CD14-positive monocyte (primary cell): ENCODE measurements at regions not wholly inside any gene's neighbourhood (a gene's known extent, or its start where the extent isn't known, plus 50 kb on each side); places are given as distances from the start of the nearest gene placed in this dataset.

ENCODE experiments used
- DNase-seq, 3 donors: peaks; one replicate each; pipeline ENCODE4 v3.0.0-alpha.2; 2011 to 2022
- H2AFZ ChIP-seq: 2 replicates; pipeline ENCODE4 v1.6.0; 2012; ENCODE audit warnings: mild to moderate bottlenecking, low read depth, low read length, inconsistent platforms; ENCODE audit not compliant: insufficient read depth, poor library complexity, severe bottlenecking
- H3K27ac ChIP-seq, 2 donors: 1 replicate in 1 of 2; 2 replicates in 1 of 2; pipeline ENCODE4 v1.5.1; 2012 to 2013; ENCODE audit warnings: low read length in 2 of 2, control low read depth in 1 of 2, inconsistent platforms in 1 of 2, low read depth in 1 of 2, mild to moderate bottlenecking in 1 of 2
- H3K27me3 ChIP-seq, 2 donors: one replicate each; pipeline versions ENCODE4 v1.6.0 to v1.6.1; 2011 to 2013; ENCODE audit warnings: low read length in 2 of 2; ENCODE audit not compliant: control insufficient read depth in 2 of 2, insufficient read depth in 2 of 2
- H3K36me3 ChIP-seq, 2 donors: replicated peaks in 1 of 2; 1 replicate in 1 of 2; 2 replicates in 1 of 2; pipeline versions ENCODE4 v1.5.1 to v1.6.1; 2012 to 2013; ENCODE audit warnings: low read length in 2 of 2, control low read depth in 1 of 2, inconsistent platforms in 1 of 2, mild to moderate bottlenecking in 1 of 2; ENCODE audit not compliant: insufficient read depth in 2 of 2, control insufficient read depth in 1 of 2
- H3K4me1 ChIP-seq, 2 donors: 1 replicate in 1 of 2; 2 replicates in 1 of 2; pipeline versions ENCODE4 v1.5.1 to v1.6.1; 2012 to 2013; ENCODE audit warnings: low read length in 2 of 2, control low read depth in 1 of 2, inconsistent platforms in 1 of 2, mild to moderate bottlenecking in 1 of 2, moderate library complexity in 1 of 2; ENCODE audit not compliant: insufficient read depth in 2 of 2, control insufficient read depth in 1 of 2
- H3K4me2 ChIP-seq: replicated peaks from 2 replicates; pipeline ENCODE3; 2012; ENCODE audit warnings: low read length, moderate library complexity, mild to moderate bottlenecking; ENCODE audit not compliant: poor library complexity, severe bottlenecking; ENCODE audit errors: extremely low read depth
- H3K4me3 ChIP-seq, 3 experiments: fragments of 200-600 bp in 1 of 3; sonication (generic) in 1 of 3; replicated peaks in 1 of 3; 1 replicate in 2 of 3; 2 replicates in 1 of 3; pipeline ENCODE4 v1.5.1; 2011 to 2013; ENCODE audit warnings: low read length in 3 of 3, mild to moderate bottlenecking in 3 of 3, control low read depth in 2 of 3, low read depth in 2 of 3, inconsistent platforms in 1 of 3, moderate library complexity in 1 of 3
- H3K79me2 ChIP-seq: 2 replicates; pipeline ENCODE4 v1.6.0; 2012; ENCODE audit warnings: mild to moderate bottlenecking, control low read depth, inconsistent platforms, low read length, moderate library complexity; ENCODE audit not compliant: insufficient read depth
- H3K9ac ChIP-seq: 2 replicates; pipeline ENCODE4 v1.6.0; 2017; ENCODE audit warnings: low read length, mild to moderate bottlenecking; ENCODE audit not compliant: insufficient read depth, poor library complexity, severe bottlenecking
- H3K9me3 ChIP-seq, 2 donors: replicated peaks in 1 of 2; 1 replicate in 1 of 2; 2 replicates in 1 of 2; pipeline versions ENCODE4 v1.5.1 to v1.6.1; 2012 to 2013; ENCODE audit warnings: low read length in 2 of 2, control low read depth in 1 of 2; ENCODE audit not compliant: control insufficient read depth in 1 of 2, insufficient read depth in 1 of 2
- H4K20me1 ChIP-seq: 2 replicates; pipeline ENCODE4 v1.6.0; 2012; ENCODE audit warnings: mild to moderate bottlenecking, low read length, control low read depth, moderate library complexity; ENCODE audit not compliant: insufficient read depth
- H3K27ac Mint-ChIP-seq, 7 donors: one replicate each; pipeline ENCODE4 v1.8.0; 2020; ENCODE audit warnings: mild to moderate bottlenecking in 7 of 7, mixed read lengths in 7 of 7, moderate library complexity in 6 of 7, inconsistent platforms in 2 of 7
- H3K27me3 Mint-ChIP-seq, 3 donors: one replicate each; pipeline ENCODE4 v1.8.0; 2021 to 2022; ENCODE audit warnings: low read depth in 3 of 3, mild to moderate bottlenecking in 3 of 3, mixed read lengths in 3 of 3, moderate library complexity in 3 of 3, inconsistent platforms in 1 of 3
- H3K36me3 Mint-ChIP-seq, 2 donors: one replicate each; pipeline ENCODE4 v1.8.0; 2020; ENCODE audit warnings: mixed read lengths in 2 of 2, inconsistent platforms in 1 of 2, mild to moderate bottlenecking in 1 of 2
- H3K4me1 Mint-ChIP-seq: one replicate; pipeline ENCODE4 v1.8.0; 2020; ENCODE audit warnings: mild to moderate bottlenecking, mixed read lengths
- H3K4me3 Mint-ChIP-seq, 2 donors: one replicate each; pipeline ENCODE4 v1.8.0; 2020; ENCODE audit warnings: mild to moderate bottlenecking in 2 of 2, mixed read lengths in 2 of 2, moderate library complexity in 1 of 2
- H3K9me3 Mint-ChIP-seq, 7 donors: one replicate each; pipeline ENCODE4 v1.8.0; 2020 to 2022; ENCODE audit warnings: mixed read lengths in 7 of 7, mild to moderate bottlenecking in 6 of 7, moderate library complexity in 6 of 7, inconsistent platforms in 2 of 7
- WGBS: methylation state at CpG from one replicate; pipeline ENCODE4 v1.1.5; 2013; ENCODE audit warnings: missing lambda C conversion rate; ENCODE audit not compliant: insufficient coverage; 5-methylcytosine and 5-hydroxymethylcytosine counted together
- intact Hi-C, 2 donors: fragments of 100-400 bp; cut with micrococcal nuclease; formaldehyde crosslinking; loops; one replicate each; pipeline versions ENCODE4 v1.15.0 to v1.15.1; 2023
- TF ChIP-seq, protein P1 (sequence below): fragments of 200-600 bp; IDR thresholded peaks from one replicate; pipeline ENCODE4 v1.8.0; 2022; ENCODE audit warnings: antibody characterized with exemption, mild to moderate bottlenecking

- Histone ChIP-seq H2AFZ (no peak overlapping the region), H3K36me3 (no peaks in the 10 kb centered on the region), H3K79me2 (no peaks in the 10 kb centered on the region), H3K4me1 (no peaks in the 10 kb centered on the region), H3K4me2 (no peak overlapping the region), H3K9ac (no peak overlapping the region), H4K20me1 (no peaks in the 10 kb centered on the region), H3K9me3 (peaks cover 32 to 38% of the 10 kb centered on the region in 2 donors), H3K27ac (no peak overlapping the region), H3K4me3 (no peak overlapping the region), H3K27me3 (no peaks in the 10 kb centered on the region)
- DNase-seq: no peak
- intact Hi-C loops: no loop called here
- no peak overlapping the region for H3K27ac Mint-ChIP-seq
- peaks cover 0 to 6% (median 0%) of the 10 kb centered on the region in 3 donors for H3K27me3 Mint-ChIP-seq
- no peak overlapping the region for H3K4me3 Mint-ChIP-seq
- TF ChIP-seq, protein P1, sequence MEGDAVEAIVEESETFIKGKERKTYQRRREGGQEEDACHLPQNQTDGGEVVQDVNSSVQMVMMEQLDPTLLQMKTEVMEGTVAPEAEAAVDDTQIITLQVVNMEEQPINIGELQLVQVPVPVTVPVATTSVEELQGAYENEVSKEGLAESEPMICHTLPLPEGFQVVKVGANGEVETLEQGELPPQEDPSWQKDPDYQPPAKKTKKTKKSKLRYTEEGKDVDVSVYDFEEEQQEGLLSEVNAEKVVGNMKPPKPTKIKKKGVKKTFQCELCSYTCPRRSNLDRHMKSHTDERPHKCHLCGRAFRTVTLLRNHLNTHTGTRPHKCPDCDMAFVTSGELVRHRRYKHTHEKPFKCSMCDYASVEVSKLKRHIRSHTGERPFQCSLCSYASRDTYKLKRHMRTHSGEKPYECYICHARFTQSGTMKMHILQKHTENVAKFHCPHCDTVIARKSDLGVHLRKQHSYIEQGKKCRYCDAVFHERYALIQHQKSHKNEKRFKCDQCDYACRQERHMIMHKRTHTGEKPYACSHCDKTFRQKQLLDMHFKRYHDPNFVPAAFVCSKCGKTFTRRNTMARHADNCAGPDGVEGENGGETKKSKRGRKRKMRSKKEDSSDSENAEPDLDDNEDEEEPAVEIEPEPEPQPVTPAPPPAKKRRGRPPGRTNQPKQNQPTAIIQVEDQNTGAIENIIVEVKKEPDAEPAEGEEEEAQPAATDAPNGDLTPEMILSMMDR: no peak
- H3K4me1 Mint-ChIP-seq: no peaks in the 10 kb centered on the region
- peaks cover 10 to 39% (median 15%) of the 10 kb centered on the region in 7 donors for H3K9me3 Mint-ChIP-seq
- H3K36me3 Mint-ChIP-seq: no peaks in the 10 kb centered on the region
- 85% methylated on average over 11 of the region's 12 CpGs for WGBS
Measured at GRCh38 chr6:169022079-169022478, 231.6 kb downstream of the THBS2 start.

DNA sequence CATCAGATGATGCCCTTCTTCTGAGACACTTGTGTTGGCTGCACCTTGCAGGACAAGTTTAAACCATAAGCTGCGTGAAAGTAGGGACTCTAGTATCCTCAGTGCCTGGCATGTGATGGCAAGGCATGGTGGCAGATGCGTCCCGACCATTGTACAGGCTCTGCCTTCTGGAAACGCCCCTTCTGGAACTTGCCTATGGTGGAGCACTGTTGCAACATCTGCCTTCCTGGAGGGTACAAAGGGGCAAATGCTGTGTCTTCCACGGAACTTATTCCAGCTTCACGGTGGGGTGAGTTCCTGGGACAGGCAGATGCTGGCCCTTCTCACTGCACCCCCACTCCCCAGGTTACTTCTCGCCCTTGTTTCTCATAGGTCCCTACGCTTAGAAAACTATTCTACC, 232.8 kb downstream of the THBS2 start:
- no peak for DNase-seq
- Histone ChIP-seq H3K79me2 (no peaks in the 10 kb centered on the region), H3K9me3 (peaks cover 34 to 36% of the 10 kb centered on the region in 2 donors), H2AFZ (no peak overlapping the region), H4K20me1 (no peaks in the 10 kb centered on the region), H3K4me1 (no peaks in the 10 kb centered on the region), H3K4me3 (no peak overlapping the region), H3K4me2 (no peak overlapping the region), H3K9ac (no peak overlapping the region), H3K36me3 (no peaks in the 10 kb centered on the region), H3K27ac (no peak overlapping the region), H3K27me3 (no peaks in the 10 kb centered on the region)
- H3K9me3 Mint-ChIP-seq: peaks cover 10 to 39% (median 17%) of the 10 kb centered on the region in 7 donors
- H3K36me3 Mint-ChIP-seq: no peaks in the 10 kb centered on the region
- no peak overlapping the region for H3K27ac Mint-ChIP-seq
- 82% methylated on average over 8 of the region's 8 CpGs for WGBS
- H3K27me3 Mint-ChIP-seq: peaks cover 0 to 4% (median 0%) of the 10 kb centered on the region in 3 donors
- no peak overlapping the region for H3K4me3 Mint-ChIP-seq
- H3K4me1 Mint-ChIP-seq: no peaks in the 10 kb centered on the region
- TF ChIP-seq, protein P1: no peak
- intact Hi-C loops: no loop called here
